K562 (cell line): ENCODE measurements at regions not wholly inside any gene's neighbourhood (a gene's known extent, or its start where the extent isn't known, plus 50 kb on each side); places are given as distances from the start of the nearest gene placed in this dataset.

Experiments
- ATAC-seq: fragments of 200-7000 bp; cut with Tn5 transposase; 3 replicates; pipeline ENCODE4 v1.9.1; 2020; ENCODE audit warnings: moderate library complexity
- BruUV-seq: library from RNA; stranded (reverse); fragments of 400-500 nt; replicated peaks from 2 replicates; lab custom pipeline; 2021; lab: Mats Ljungman, UMichigan
- CTCF ChIA-PET: fragments of 300-600 bp; formaldehyde crosslinking; extraction: SDS; loops from one replicate; lab custom pipeline; 2021; ENCODE audit warnings: low intra/inter-chr PET ratio; lab: Yijun Ruan, JAX
- POLR2A ChIA-PET: fragments of 300-600, 350-650 bp; sonication (Branson Sonifier 250); formaldehyde crosslinking; extraction: SDS; loops from one replicate; lab custom pipeline; 2021; ENCODE audit warnings: antibody characterized with exemption, inconsistent platforms; lab: Yijun Ruan, JAX
- DNase-seq, 4 experiments: peaks; one replicate each; pipeline versions ENCODE4 v3.0.0 to v3.0.0-alpha.2; 2011 to 2018; ENCODE audit warnings: low spot score in 3 of 4, mixed read lengths in 3 of 4; ENCODE audit errors: extremely low read depth in 1 of 4
- FAIRE-seq: peaks from 2 replicates; lab custom pipeline; 2011; peaks lifted over from hg19 to GRCh38; lab: Jason Lieb, UNC
- H2AFZ ChIP-seq: 2 replicates; pipeline ENCODE4 v1.6.0; 2011; ENCODE audit warnings: low read depth, low read length, control low read depth, inconsistent platforms
- H3K27ac ChIP-seq: fragments of 200-600 bp; 3 replicates; pipeline ENCODE4 v1.8.0; 2011; ENCODE audit warnings: low read depth, mild to moderate bottlenecking, control low read depth, inconsistent platforms, low read length, moderate library complexity, mixed read lengths; ENCODE audit errors: extremely low read depth
- H3K27me3 ChIP-seq, 2 experiments: fragments of 300-600 bp in 1 of 2; 2 replicates in 1 of 2; 3 replicates in 1 of 2; pipeline versions ENCODE4 v1.6.0 to v1.8.0; 2011; ENCODE audit warnings: inconsistent platforms in 2 of 2, low read length in 2 of 2, mild to moderate bottlenecking in 1 of 2, mixed read lengths in 1 of 2, moderate library complexity in 1 of 2; ENCODE audit not compliant: control insufficient read depth in 2 of 2, insufficient read depth in 2 of 2
- H3K36me3 ChIP-seq: fragments of 300-600 bp; 3 replicates; pipeline ENCODE4 v1.8.0; 2011; ENCODE audit warnings: mild to moderate bottlenecking, low read length, inconsistent platforms; ENCODE audit not compliant: control insufficient read depth, insufficient read depth
- H3K4me1 ChIP-seq, 2 experiments: fragments of 200-600 bp in 1 of 2; replicated peaks in 1 of 2; 2 replicates in 1 of 2; 3 replicates in 1 of 2; pipeline versions ENCODE4 v1.5.1 to v1.8.0; 2011; ENCODE audit warnings: inconsistent platforms in 2 of 2, low read length in 2 of 2, mild to moderate bottlenecking in 1 of 2, mixed read lengths in 1 of 2, moderate library complexity in 1 of 2; ENCODE audit not compliant: control insufficient read depth in 2 of 2, insufficient read depth in 2 of 2
- H3K4me2 ChIP-seq: 2 replicates; pipeline ENCODE4 v1.6.1; 2011; ENCODE audit warnings: low read length, control low read depth, inconsistent platforms, mixed read lengths; ENCODE audit not compliant: insufficient read depth
- H3K4me3 ChIP-seq: fragments of 200-600 bp; sonication (generic), shearing (Covaris generic); 2 replicates; pipeline ENCODE4 v1.5.1; 2016; ENCODE audit warnings: control low read depth, inconsistent platforms
- H3K79me2 ChIP-seq: fragments of 200-600 bp; 3 replicates; pipeline ENCODE4 v1.8.0; 2011; ENCODE audit warnings: low read length, inconsistent platforms; ENCODE audit not compliant: control insufficient read depth, insufficient read depth
- H3K9ac ChIP-seq, 2 experiments: 2 replicates each; pipeline versions ENCODE4 v1.6.0 to v1.6.1; 2011; ENCODE audit warnings: low read depth in 2 of 2, low read length in 2 of 2, control low read depth in 1 of 2, inconsistent platforms in 1 of 2, mild to moderate bottlenecking in 1 of 2, mixed read lengths in 1 of 2; ENCODE audit not compliant: insufficient read depth in 1 of 2
- H3K9me1 ChIP-seq: one replicate; pipeline ENCODE4 v1.6.0; 2011; ENCODE audit warnings: inconsistent platforms, mild to moderate bottlenecking, low read length, moderate library complexity; ENCODE audit not compliant: control insufficient read depth, insufficient read depth
- H3K9me3 ChIP-seq: replicated peaks from 2 replicates; pipeline ENCODE4 v1.5.1; 2011; ENCODE audit warnings: low read depth, low read length, inconsistent platforms; ENCODE audit not compliant: control insufficient read depth, insufficient read depth
- H4K20me1 ChIP-seq: replicated peaks from 2 replicates; pipeline ENCODE4 v1.6.1; 2011; ENCODE audit warnings: low read length, inconsistent platforms, mixed read lengths; ENCODE audit not compliant: control insufficient read depth, insufficient read depth
- BMI1 ChIP-seq: fragments of 150-350 bp; IDR thresholded peaks from 2 replicates; pipeline ENCODE4 v1.6.1; 2014; ENCODE audit warnings: low read length
- EZH2 ChIP-seq: IDR thresholded peaks from 2 replicates; pipeline ENCODE4 v1.6.1; 2012; ENCODE audit warnings: low read depth, mild to moderate bottlenecking, inconsistent platforms, low read length, borderline replicate concordance
- HLTF ChIP-seq: fragments of 450-650 bp; IDR thresholded peaks from 2 replicates; pipeline ENCODE4 v1.6.1; 2016
- MAFF ChIP-seq: IDR thresholded peaks from 2 replicates; pipeline ENCODE4 v1.6.1; 2012; ENCODE audit warnings: low read length, improper control_type of control experiment
- NFATC3 ChIP-seq: fragments of 450-650 bp; IDR thresholded peaks from 2 replicates; pipeline ENCODE4 v1.6.1; 2017; ENCODE audit warnings: mild to moderate bottlenecking
- SETDB1 ChIP-seq: IDR thresholded peaks from one replicate; pipeline ENCODE4 v1.6.1; 2012; ENCODE audit warnings: low read length, control low read depth, inconsistent platforms
- SIRT6 ChIP-seq: IDR thresholded peaks from one replicate; pipeline ENCODE4 v1.6.1; 2012; ENCODE audit warnings: low read depth, mild to moderate bottlenecking, control low read depth, inconsistent platforms, low read length, moderate library complexity
- TRIM24 ChIP-seq, 2 experiments: fragments of 450-650 bp; IDR thresholded peaks; 2 replicates each; pipeline ENCODE4 v1.6.1; 2016
- ZFPM2 ChIP-seq: fragments of 250-450 bp; sonication (Bioruptor Pico); IDR thresholded peaks from 2 replicates; pipeline ENCODE4 v1.5.1; 2022; ENCODE audit warnings: mild to moderate bottlenecking
- ZNF165 ChIP-seq: fragments of 250-450 bp; sonication (Bioruptor Pico); IDR thresholded peaks from 2 replicates; pipeline ENCODE4 v1.4.0; 2020; ENCODE audit warnings: borderline replicate concordance
- ZNF263 ChIP-seq: sonication (generic); formaldehyde crosslinking; IDR thresholded peaks from 2 replicates; pipeline ENCODE4 v1.8.0; 2022; ENCODE audit warnings: mild to moderate bottlenecking, missing genetic modification reagents, borderline replicate concordance
- WGBS: fragments of 100-300 bp; shearing (Covaris generic); methylation state at CpG from one replicate; pipeline ENCODE4 v1.1.6; 2016; ENCODE audit warnings: low coverage, mixed read lengths; ENCODE audit not compliant: insufficient coverage; ENCODE audit errors: missing lambda C conversion rate; 5-methylcytosine and 5-hydroxymethylcytosine counted together
- in situ Hi-C: fragments of 300-500 bp; cut with MboI; formaldehyde crosslinking; loops from 4 replicates; pipeline ENCODE4 v1.15.0; 2018; ENCODE audit warnings: inconsistent platforms, mixed read lengths
- intact Hi-C: fragments of 100-400 bp; cut with micrococcal nuclease; formaldehyde crosslinking; loops from 2 replicates; pipeline ENCODE4 v1.14.2; 2022
- TF ChIP-seq, protein P1 (sequence below): fragments of 450-650 bp; IDR thresholded peaks from 2 replicates; pipeline ENCODE4 v1.6.1; 2016; ENCODE audit warnings: missing biosample characterization, missing genetic modification characterization
- TF ChIP-seq, protein P2 (sequence below): fragments of 150-350 bp; IDR thresholded peaks from 2 replicates; pipeline ENCODE4 v1.6.1; 2014; ENCODE audit warnings: low read depth, mild to moderate bottlenecking, low read length, borderline replicate concordance
- TF ChIP-seq, protein P3 (sequence below), 2 experiments: fragments of 450-650 bp in 1 of 2; sonication (generic) in 1 of 2; formaldehyde crosslinking in 1 of 2; IDR thresholded peaks in 1 of 2; conservative IDR thresholded peaks in 1 of 2; 2 replicates each; pipeline versions ENCODE4 v1.6.1 to v1.8.1; 2016 to 2023; ENCODE audit warnings: mild to moderate bottlenecking in 2 of 2, moderate library complexity in 2 of 2, inconsistent platforms in 1 of 2, missing genetic modification reagents in 1 of 2

DNA sequence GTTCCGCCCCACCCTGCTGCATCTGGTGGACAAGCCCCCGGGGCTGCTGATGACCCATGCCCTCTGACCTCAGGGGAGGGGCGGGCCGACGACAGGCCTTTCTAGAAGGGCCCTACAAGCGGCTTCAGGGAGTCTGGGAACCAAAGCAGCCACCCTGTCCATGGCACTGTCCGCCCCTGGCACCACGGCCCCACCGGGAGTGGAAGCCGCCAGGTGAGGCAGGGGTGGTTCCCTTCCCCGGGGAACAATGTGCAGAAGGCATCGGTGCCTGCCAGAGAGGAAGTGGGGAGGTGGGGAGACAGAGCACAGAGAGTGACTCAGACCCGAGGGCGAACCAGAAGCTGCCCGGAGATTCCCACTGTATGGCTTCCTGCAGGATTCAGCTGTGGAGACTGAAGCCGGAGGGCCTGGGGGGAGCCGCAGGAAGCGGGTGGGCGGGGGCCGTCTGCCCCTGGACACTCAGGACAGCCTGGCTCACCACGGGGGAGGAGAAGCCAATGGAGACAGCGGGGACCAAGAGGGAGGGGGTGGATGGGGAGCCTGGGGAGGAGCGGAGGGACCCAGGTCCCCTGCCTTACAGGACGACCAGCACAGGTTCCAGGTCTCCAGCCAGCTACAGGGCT is 134.0 kb downstream of the TPRA1 start:
- DNase-seq, result no peak
- CTCF ChIA-PET, result no interaction called here

More for the DNA sequence above, 134.0 kb downstream of the TPRA1 start:
- Histone ChIP-seq H3K9me3 (no peaks in the 10 kb centered on the region), H3K79me2 (no peaks in the 10 kb centered on the region), H3K27ac (no peak overlapping the region), H3K4me2 (no peak overlapping the region), H3K4me3 (no peak overlapping the region), H3K9ac (no peak overlapping the region), H3K27me3 (peaks cover 2 to 38% of the 10 kb centered on the region in 2 experiments; a peak in 3 of 5 replicates), H3K36me3 (no peaks in the 10 kb centered on the region), H4K20me1 (0 out of 2 replicates have a peak, but pooled peaks cover 4% of the 10 kb centered on the region), H2AFZ (no peak overlapping the region), H3K9me1 (no peaks in the 10 kb centered on the region), H3K4me1 (peaks cover 0 to 12% of the 10 kb centered on the region in 2 experiments; a peak in 2 of 5 replicates)
- TF ChIP-seq, protein P1, sequence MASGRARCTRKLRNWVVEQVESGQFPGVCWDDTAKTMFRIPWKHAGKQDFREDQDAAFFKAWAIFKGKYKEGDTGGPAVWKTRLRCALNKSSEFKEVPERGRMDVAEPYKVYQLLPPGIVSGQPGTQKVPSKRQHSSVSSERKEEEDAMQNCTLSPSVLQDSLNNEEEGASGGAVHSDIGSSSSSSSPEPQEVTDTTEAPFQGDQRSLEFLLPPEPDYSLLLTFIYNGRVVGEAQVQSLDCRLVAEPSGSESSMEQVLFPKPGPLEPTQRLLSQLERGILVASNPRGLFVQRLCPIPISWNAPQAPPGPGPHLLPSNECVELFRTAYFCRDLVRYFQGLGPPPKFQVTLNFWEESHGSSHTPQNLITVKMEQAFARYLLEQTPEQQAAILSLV (tag), result no peak
- TF ChIP-seq ZFPM2 (CRISPR knock-in tag) (no peak), SETDB1 (no peak), TRIM24 (IDR thresholded peaks at IDR 0.05) (no peak), BMI1 (no peak), EZH2 (no peak), SIRT6 (no peak), NFATC3 (no peak), MAFF (no peak), ZNF263 (no peak), HLTF (no peak), ZNF165 (no peak)
- TF ChIP-seq, protein P2, sequence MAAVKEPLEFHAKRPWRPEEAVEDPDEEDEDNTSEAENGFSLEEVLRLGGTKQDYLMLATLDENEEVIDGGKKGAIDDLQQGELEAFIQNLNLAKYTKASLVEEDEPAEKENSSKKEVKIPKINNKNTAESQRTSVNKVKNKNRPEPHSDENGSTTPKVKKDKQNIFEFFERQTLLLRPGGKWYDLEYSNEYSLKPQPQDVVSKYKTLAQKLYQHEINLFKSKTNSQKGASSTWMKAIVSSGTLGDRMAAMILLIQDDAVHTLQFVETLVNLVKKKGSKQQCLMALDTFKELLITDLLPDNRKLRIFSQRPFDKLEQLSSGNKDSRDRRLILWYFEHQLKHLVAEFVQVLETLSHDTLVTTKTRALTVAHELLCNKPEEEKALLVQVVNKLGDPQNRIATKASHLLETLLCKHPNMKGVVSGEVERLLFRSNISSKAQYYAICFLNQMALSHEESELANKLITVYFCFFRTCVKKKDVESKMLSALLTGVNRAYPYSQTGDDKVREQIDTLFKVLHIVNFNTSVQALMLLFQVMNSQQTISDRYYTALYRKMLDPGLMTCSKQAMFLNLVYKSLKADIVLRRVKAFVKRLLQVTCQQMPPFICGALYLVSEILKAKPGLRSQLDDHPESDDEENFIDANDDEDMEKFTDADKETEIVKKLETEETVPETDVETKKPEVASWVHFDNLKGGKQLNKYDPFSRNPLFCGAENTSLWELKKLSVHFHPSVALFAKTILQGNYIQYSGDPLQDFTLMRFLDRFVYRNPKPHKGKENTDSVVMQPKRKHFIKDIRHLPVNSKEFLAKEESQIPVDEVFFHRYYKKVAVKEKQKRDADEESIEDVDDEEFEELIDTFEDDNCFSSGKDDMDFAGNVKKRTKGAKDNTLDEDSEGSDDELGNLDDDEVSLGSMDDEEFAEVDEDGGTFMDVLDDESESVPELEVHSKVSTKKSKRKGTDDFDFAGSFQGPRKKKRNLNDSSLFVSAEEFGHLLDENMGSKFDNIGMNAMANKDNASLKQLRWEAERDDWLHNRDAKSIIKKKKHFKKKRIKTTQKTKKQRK, result no peak
- TF ChIP-seq, protein P3, sequence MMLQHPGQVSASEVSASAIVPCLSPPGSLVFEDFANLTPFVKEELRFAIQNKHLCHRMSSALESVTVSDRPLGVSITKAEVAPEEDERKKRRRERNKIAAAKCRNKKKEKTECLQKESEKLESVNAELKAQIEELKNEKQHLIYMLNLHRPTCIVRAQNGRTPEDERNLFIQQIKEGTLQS (IDR thresholded peaks at IDR 0.05), result no peak
- TF ChIP-seq, protein P3 (CRISPR knock-in tag; conservative IDR thresholded peaks at IDR 0.05), result no peak
- intact Hi-C loops, result loop anchor here (10.0 kb wide), 1 partner anchor 782 kb away; no protein-coding TSS in a partner anchor
- BruUV-seq, result no TSS peak
- in situ Hi-C loops, result loop anchor here (10.0 kb wide), 1 partner anchor 782 kb away; no protein-coding TSS in a partner anchor
- ATAC-seq, result no peak
- WGBS, result 5% methylated on average over 8 of the region's 24 CpGs
- FAIRE-seq, result no peak
- POLR2A ChIA-PET, result no interaction called here
